Right lobe of liver (tissue), 6 donors: ENCODE measurements at regions not wholly inside any gene's neighbourhood (a gene's known extent, or its start where the extent isn't known, plus 50 kb on each side); places are given as distances from the start of the nearest gene placed in this dataset.

Experiments used
- ATAC-seq, 4 donors: fragments of 200-7000 bp; cut with Tn5 transposase; one replicate each; pipeline ENCODE4 v1.9.1; 2020; ENCODE audit warnings: mild to moderate bottlenecking in 4 of 4, moderate library complexity in 4 of 4
- DNase-seq, 3 donors: peaks; one replicate each; pipeline ENCODE4 v3.0.0-alpha.2; 2020
- H3K27ac ChIP-seq, 3 donors: fragments of 200-600 bp; one replicate each; pipeline ENCODE4 v1.8.0; 2022
- H3K27me3 ChIP-seq, 2 donors: fragments of 200-600 bp; one replicate each; pipeline ENCODE4 v1.8.0; 2022
- H3K36me3 ChIP-seq, 4 donors: fragments of 200-600 bp; sonication (generic) in 1 of 4; one replicate each; pipeline versions ENCODE4 v1.5.1 to v1.8.0; 2017 to 2022; ENCODE audit warnings: control low read depth in 1 of 4
- H3K4me1 ChIP-seq, 4 donors: fragments of 200-600 bp; sonication (generic) in 1 of 4; one replicate each; pipeline versions ENCODE4 v1.5.1 to v1.8.0; 2017 to 2022; ENCODE audit warnings: control low read depth in 1 of 4
- H3K4me3 ChIP-seq, 3 donors: fragments of 200-600 bp; one replicate each; pipeline ENCODE4 v1.8.0; 2022
- H3K9me3 ChIP-seq, 4 donors: fragments of 200-600 bp; sonication (generic) in 1 of 4; one replicate each; pipeline versions ENCODE4 v1.5.1 to v1.8.0; 2017 to 2022; ENCODE audit warnings: control low read depth in 1 of 4
- POLR2A ChIP-seq: fragments of 450-650 bp; IDR thresholded peaks from one replicate; pipeline ENCODE4 v1.6.1; 2017; ENCODE audit warnings: antibody characterized with exemption, mild to moderate bottlenecking
- WGBS: methylation state at CpG from one replicate; pipeline ENCODE4 v1.1.6; 2018; ENCODE audit warnings: low coverage, low lambda C conversion rate; ENCODE audit not compliant: insufficient coverage; ENCODE audit errors: missing lambda C conversion rate; 5-methylcytosine and 5-hydroxymethylcytosine counted together
- intact Hi-C, 2 donors: fragments of 100-400 bp; cut with DNase I; formaldehyde crosslinking; loops; one replicate each; pipeline versions ENCODE4 v1.11.2 to v1.14.1; 2022
- TF ChIP-seq, protein P1 (sequence below), 4 donors: fragments of 200-600 bp in 3 of 4; fragments of 450-650 bp in 1 of 4; IDR thresholded peaks; one replicate each; pipeline versions ENCODE4 v1.5.1 to v1.8.0; 2016 to 2022; ENCODE audit warnings: antibody characterized with exemption in 4 of 4, mild to moderate bottlenecking in 2 of 4
- donor health status: DM: no; HTN: yes; CAD: no.
- donor health status: DM: no; HTN: no; CAD: no.
- donor health status: DM: no; HTN: no; CAD: no.
- donor health status: DM: no; HTN: yes; CAD: no.
- donor health status: DM: no; HTN: yes; CAD: no.

DNA sequence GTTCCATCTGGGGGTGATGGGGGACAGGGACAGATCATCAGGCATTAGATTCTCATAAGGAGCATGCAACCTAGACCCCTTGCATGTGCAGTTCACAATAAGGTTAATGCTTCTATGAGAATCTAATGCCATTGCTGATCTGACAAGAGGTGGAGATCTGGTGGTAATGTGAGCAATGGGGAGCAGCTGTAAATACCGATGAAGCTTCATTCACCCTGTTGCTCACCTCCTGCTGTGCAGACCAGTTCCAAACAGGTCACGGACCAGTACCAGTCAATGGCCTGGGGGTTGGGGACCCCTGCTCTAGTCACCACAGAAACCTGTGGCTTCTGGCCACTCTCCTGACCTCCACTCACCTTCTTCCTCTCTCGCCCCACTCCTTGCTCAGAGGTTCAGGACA is 229.9 kb downstream of the PTPRU start:
- no peak for ATAC-seq
- whole genome bisulfite sequencing, result 22% methylated on average over 1 of the region's 3 CpGs
- intact Hi-C loops, result no loop called here
- no peaks in the 10 kb centered on the region for H3K9me3 ChIP-seq
- H3K36me3 ChIP-seq, result no peaks in the 10 kb centered on the region
- TF ChIP-seq POLR2A, result no peak
- TF ChIP-seq, protein P1, sequence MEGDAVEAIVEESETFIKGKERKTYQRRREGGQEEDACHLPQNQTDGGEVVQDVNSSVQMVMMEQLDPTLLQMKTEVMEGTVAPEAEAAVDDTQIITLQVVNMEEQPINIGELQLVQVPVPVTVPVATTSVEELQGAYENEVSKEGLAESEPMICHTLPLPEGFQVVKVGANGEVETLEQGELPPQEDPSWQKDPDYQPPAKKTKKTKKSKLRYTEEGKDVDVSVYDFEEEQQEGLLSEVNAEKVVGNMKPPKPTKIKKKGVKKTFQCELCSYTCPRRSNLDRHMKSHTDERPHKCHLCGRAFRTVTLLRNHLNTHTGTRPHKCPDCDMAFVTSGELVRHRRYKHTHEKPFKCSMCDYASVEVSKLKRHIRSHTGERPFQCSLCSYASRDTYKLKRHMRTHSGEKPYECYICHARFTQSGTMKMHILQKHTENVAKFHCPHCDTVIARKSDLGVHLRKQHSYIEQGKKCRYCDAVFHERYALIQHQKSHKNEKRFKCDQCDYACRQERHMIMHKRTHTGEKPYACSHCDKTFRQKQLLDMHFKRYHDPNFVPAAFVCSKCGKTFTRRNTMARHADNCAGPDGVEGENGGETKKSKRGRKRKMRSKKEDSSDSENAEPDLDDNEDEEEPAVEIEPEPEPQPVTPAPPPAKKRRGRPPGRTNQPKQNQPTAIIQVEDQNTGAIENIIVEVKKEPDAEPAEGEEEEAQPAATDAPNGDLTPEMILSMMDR (IDR thresholded peaks at IDR 0.05), result no peak
- peaks cover 0 to 16% (median 0%) of the 10 kb centered on the region in 4 donors for H3K4me1 ChIP-seq
- H3K4me3 ChIP-seq, result no peak overlapping the region
- no peak overlapping the region for H3K27ac ChIP-seq
- H3K27me3 ChIP-seq, result no peaks in the 10 kb centered on the region
- DNase-seq, result peak in 1 of 3 donors; percentile 3

DNA sequence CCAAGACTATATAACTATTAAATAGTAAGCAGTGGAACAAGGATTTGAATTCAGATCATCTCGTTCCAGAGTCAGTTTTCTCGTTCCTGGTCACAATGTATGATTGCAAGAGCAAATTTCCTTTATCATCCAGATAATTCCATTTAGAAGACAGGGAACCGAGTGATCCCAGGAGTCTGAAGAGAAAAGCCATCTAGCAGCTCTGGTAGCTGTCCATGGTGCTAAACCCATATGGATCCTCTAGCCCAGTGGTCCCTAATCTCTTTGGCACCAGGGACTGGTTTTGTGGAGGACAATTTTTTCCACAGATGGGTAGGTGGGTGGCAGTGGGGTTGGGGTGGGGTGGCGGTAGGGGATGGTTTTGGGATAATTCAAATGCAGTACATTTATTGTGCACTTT is 229.4 kb downstream of the PTPRU start:
- WGBS, result 66% methylated on average over 4 of the region's 4 CpGs
- Histone ChIP-seq H3K36me3 (no peaks in the 10 kb centered on the region), H3K9me3 (no peaks in the 10 kb centered on the region), H3K27me3 (no peaks in the 10 kb centered on the region), H3K4me1 (peaks cover 0 to 12% (median 0%) of the 10 kb centered on the region in 4 donors), H3K4me3 (no peak overlapping the region), H3K27ac (no peak overlapping the region)
- DNase-seq, result no peak
- TF ChIP-seq, protein P1 (IDR thresholded peaks at IDR 0.05), result no peak
- no peak for TF ChIP-seq POLR2A
- intact Hi-C loops, result no loop called here
- ATAC-seq, result no peak

DNA sequence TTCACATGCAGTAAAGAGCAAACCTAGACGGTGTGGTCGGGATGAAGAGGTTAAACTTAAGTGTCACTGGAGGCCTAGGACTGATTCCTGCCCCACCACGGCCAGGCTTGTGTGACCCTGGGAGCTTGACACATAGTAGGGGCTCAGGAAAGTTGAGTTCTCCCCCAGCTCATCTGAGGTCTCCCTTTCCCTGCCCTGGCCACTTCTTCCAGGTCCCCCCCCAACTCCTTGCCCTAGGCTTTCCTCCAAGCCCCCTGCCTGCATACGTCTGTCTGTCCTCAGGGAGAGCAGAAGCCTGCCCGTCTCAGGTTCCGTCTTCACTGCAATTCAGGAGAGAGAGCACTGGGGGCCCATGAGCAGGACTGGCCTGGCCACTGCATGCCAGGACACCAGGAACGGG is 225.8 kb downstream of the PTPRU start:
- DNase-seq (peak in 1 of 3 donors; percentile 20), ATAC-seq (no peak)
- intact Hi-C loops, result no loop called here
- no peaks in the 10 kb centered on the region for H3K9me3 ChIP-seq
- no peak overlapping the region for H3K27ac ChIP-seq
- no peaks in the 10 kb centered on the region for H3K36me3 ChIP-seq
- WGBS, result 0% methylated on average over 1 of the region's 7 CpGs
- TF ChIP-seq POLR2A, result no peak
- TF ChIP-seq, protein P1 (IDR thresholded peaks at IDR 0.05), result no peak
- no peak overlapping the region for H3K4me3 ChIP-seq
- H3K27me3 ChIP-seq, result no peaks in the 10 kb centered on the region
- no peaks in the 10 kb centered on the region for H3K4me1 ChIP-seq

DNA sequence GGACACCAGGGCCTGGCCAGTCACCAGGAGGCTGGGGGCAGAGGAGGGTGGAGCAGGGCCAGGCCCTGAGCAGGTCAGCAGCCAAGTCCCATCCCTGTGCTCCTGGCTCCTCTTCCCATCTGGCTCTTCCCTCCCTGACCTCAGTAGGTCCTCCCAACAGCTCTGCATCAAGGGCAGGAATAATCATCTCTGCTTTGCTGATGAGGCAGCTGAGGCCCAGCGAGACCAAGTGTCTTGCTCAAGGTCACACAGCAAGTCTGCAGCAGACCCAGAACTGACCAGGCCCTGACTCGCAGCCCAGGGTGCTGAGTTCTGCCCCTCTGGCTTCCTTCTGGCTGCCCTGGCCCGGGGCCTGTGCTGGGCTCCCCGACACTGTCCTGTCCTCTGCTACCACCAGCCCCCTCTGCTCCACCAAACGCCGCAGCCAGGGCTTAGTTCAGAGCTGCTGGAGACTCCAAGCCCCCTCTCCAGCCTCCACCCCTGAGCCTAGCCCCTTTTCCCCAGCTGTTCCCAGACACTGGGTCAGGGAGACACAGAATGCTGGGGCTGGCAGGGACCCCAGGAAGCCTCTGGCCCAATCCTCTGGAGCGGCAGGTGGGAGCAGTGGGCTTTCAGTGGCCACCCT is 224.9 kb downstream of the PTPRU start:
- WGBS, result no CpG with 5 or more reads among the region's 7 CpGs
- DNase-seq, result peak in 1 of 3 donors; percentile 27
- Histone ChIP-seq H3K9me3 (no peaks in the 10 kb centered on the region), H3K27ac (no peak overlapping the region), H3K4me3 (no peak overlapping the region), H3K4me1 (no peaks in the 10 kb centered on the region), H3K36me3 (no peaks in the 10 kb centered on the region), H3K27me3 (no peaks in the 10 kb centered on the region)
- intact Hi-C loops, result no loop called here
- TF ChIP-seq, protein P1 (IDR thresholded peaks at IDR 0.05), result no peak
- no peak for TF ChIP-seq POLR2A
- ATAC-seq, result no peak

DNA sequence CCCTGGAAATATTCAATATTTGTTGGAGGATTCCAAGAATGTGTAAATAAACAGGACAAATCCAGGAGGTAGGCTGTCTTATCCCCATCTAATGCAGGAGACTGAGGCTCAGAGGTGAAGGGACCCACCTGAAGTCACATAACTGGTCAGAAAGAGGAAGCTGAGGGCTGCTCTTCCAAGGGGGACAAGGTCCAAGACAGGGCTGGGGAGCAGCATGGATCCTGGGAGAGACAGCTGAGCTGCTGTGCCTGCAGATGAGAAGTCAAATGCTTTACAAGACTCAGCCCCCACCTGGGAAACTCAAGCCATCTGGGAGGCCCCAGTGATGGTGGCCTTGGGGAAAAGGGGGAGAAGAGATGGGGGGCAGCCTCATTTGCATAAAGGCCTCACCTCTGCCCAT is 224.4 kb downstream of the PTPRU start:
- no peak for ATAC-seq
- Histone ChIP-seq H3K27ac (no peak overlapping the region), H3K9me3 (no peaks in the 10 kb centered on the region), H3K4me1 (no peaks in the 10 kb centered on the region), H3K27me3 (no peaks in the 10 kb centered on the region), H3K36me3 (no peaks in the 10 kb centered on the region), H3K4me3 (no peak overlapping the region)
- intact Hi-C loops, result no loop called here
- TF ChIP-seq, protein P1 (IDR thresholded peaks at IDR 0.05), result no peak
- TF ChIP-seq POLR2A, result no peak
- no peak for DNase-seq
